Keratinocyte (primary cell): ENCODE measurements at regions not wholly inside any gene's neighbourhood (a gene's known extent, or its start where the extent isn't known, plus 50 kb on each side); places are given as distances from the start of the nearest gene placed in this dataset.

Experiments used
- DNase-seq: peaks from one replicate; pipeline ENCODE4 v3.0.0-alpha.2; 2011; ENCODE audit warnings: low read depth, missing footprints, low spot score
- FAIRE-seq: peaks from 2 replicates; lab custom pipeline; 2011; peaks lifted over from hg19 to GRCh38; lab: Jason Lieb, UNC
- H2AFZ ChIP-seq: 2 replicates; pipeline ENCODE4 v1.6.0; 2012; ENCODE audit warnings: low read length, control low read depth, inconsistent platforms; ENCODE audit not compliant: control insufficient read depth
- H3K27ac ChIP-seq: 2 replicates; pipeline ENCODE4 v1.5.1; 2011; ENCODE audit warnings: low read length; ENCODE audit not compliant: control insufficient read depth, insufficient read depth
- H3K27me3 ChIP-seq: 3 replicates; pipeline ENCODE4 v1.6.0; 2011; ENCODE audit warnings: low read length; ENCODE audit not compliant: control insufficient read depth, insufficient read depth; ENCODE audit errors: extremely low read depth
- H3K36me3 ChIP-seq, 2 experiments: 2 replicates in 1 of 2; 3 replicates in 1 of 2; pipeline ENCODE4 v1.5.1; 2011; ENCODE audit warnings: low read length in 2 of 2, mild to moderate bottlenecking in 1 of 2; ENCODE audit not compliant: control insufficient read depth in 2 of 2, insufficient read depth in 2 of 2; ENCODE audit errors: extremely low read depth in 1 of 2
- H3K4me1 ChIP-seq: 3 replicates; pipeline ENCODE4 v1.5.1; 2011; ENCODE audit warnings: low read length; ENCODE audit not compliant: control insufficient read depth, insufficient read depth; ENCODE audit errors: extremely low read depth
- H3K4me2 ChIP-seq: 3 replicates; pipeline ENCODE4 v1.6.0; 2011; ENCODE audit warnings: low read depth, low read length; ENCODE audit not compliant: control insufficient read depth, insufficient read depth; ENCODE audit errors: extremely low read depth
- H3K4me3 ChIP-seq, 3 experiments: fragments of 200-600 bp in 1 of 3; sonication (generic) in 1 of 3; 2 replicates in 2 of 3; 3 replicates in 1 of 3; pipeline ENCODE4 v1.5.1; 2011 to 2016; ENCODE audit warnings: low read length in 3 of 3, mild to moderate bottlenecking in 3 of 3, control low read depth in 2 of 3, inconsistent platforms in 1 of 3, low read depth in 1 of 3, mixed read lengths in 1 of 3, mixed run types in 1 of 3, moderate library complexity in 1 of 3; ENCODE audit not compliant: control insufficient read depth in 2 of 3, insufficient read depth in 2 of 3; ENCODE audit errors: extremely low read depth in 1 of 3
- H3K79me2 ChIP-seq: 2 replicates; pipeline ENCODE4 v1.6.0; 2012; ENCODE audit warnings: low read length; ENCODE audit not compliant: control insufficient read depth, insufficient read depth
- H3K9ac ChIP-seq: 3 replicates; pipeline ENCODE4 v1.6.0; 2011; ENCODE audit warnings: low read length; ENCODE audit not compliant: control insufficient read depth, insufficient read depth; ENCODE audit errors: extremely low read depth
- H3K9me1 ChIP-seq: 3 replicates; pipeline ENCODE4 v1.6.0; 2011; ENCODE audit warnings: low read length; ENCODE audit not compliant: control insufficient read depth, insufficient read depth; ENCODE audit errors: extremely low read depth
- H3K9me3 ChIP-seq: 2 replicates; pipeline ENCODE4 v1.5.1; 2012; ENCODE audit warnings: low read depth, low read length; ENCODE audit not compliant: control insufficient read depth
- H4K20me1 ChIP-seq: 3 replicates; pipeline ENCODE4 v1.6.0; 2011; ENCODE audit warnings: low read length; ENCODE audit not compliant: control insufficient read depth, insufficient read depth; ENCODE audit errors: extremely low read depth
- CTCF ChIP-seq, 3 experiments: IDR thresholded peaks in 1 of 3; conservative IDR thresholded peaks in 1 of 3; optimal IDR thresholded peaks in 1 of 3; 2 replicates in 2 of 3; 3 replicates in 1 of 3; pipeline versions ENCODE3 to v1.5.1; 2011; ENCODE audit warnings: low read length in 3 of 3, mild to moderate bottlenecking in 3 of 3, moderate library complexity in 2 of 3, control low read depth in 1 of 3, inconsistent platforms in 1 of 3; ENCODE audit not compliant: insufficient read depth in 2 of 3; ENCODE audit errors: extremely low read depth in 1 of 3
- EZH2 ChIP-seq: IDR thresholded peaks from one replicate; pipeline ENCODE4 v1.6.1; 2012; ENCODE audit warnings: inconsistent platforms, mild to moderate bottlenecking, low read length, moderate library complexity
- dilution Hi-C: fragments of 300-500 bp; cut with MboI; formaldehyde crosslinking; loops from one replicate; pipeline ENCODE4 v1.7.0; 2020; ENCODE audit warnings: low sequenced_read_pairs; ENCODE audit not compliant: extremely low pct_ligation_motif_present

GRCh38 chr13:107685876-107686275, 529.5 kb downstream of the LIG4 start:
- H3K9ac ChIP-seq, result no peak overlapping the region
- H3K27ac ChIP-seq, result no peak overlapping the region
- no peaks in the 10 kb centered on the region for H3K27me3 ChIP-seq
- H4K20me1 ChIP-seq, result no peaks in the 10 kb centered on the region
- H3K79me2 ChIP-seq, result no peaks in the 10 kb centered on the region
- FAIRE-seq (no peak), DNase-seq (no peak)
- H3K4me3 ChIP-seq, result no peak overlapping the region
- no peaks in the 10 kb centered on the region for H3K4me1 ChIP-seq
- TF ChIP-seq EZH2 (no peak), CTCF (optimal IDR thresholded peaks at IDR 0.05 in 1 of 3, IDR thresholded peaks at IDR 0.05 in 1 of 3, conservative IDR thresholded peaks at IDR 0.05 in 1 of 3; ENCODE audit: extremely low read depth in 1 of 3, insufficient read depth in 2 of 3, low read length in 3 of 3) (no peak)
- dilution Hi-C loops, result no loop called here
- H3K9me1 ChIP-seq, result no peaks in the 10 kb centered on the region
- H2AFZ ChIP-seq, result no peak overlapping the region
- H3K4me2 ChIP-seq, result no peak overlapping the region
- no peaks in the 10 kb centered on the region for H3K9me3 ChIP-seq
- H3K36me3 ChIP-seq, result no peaks in the 10 kb centered on the region

GRCh38 chr13:107681600-107681999, 533.7 kb downstream of the LIG4 start:
- dilution Hi-C loops, result no loop called here
- H3K4me2 ChIP-seq, result no peak overlapping the region
- H2AFZ ChIP-seq, result no peak overlapping the region
- FAIRE-seq (no peak), DNase-seq (no peak)
- no peaks in the 10 kb centered on the region for H3K27me3 ChIP-seq
- no peaks in the 10 kb centered on the region for H3K4me1 ChIP-seq
- no peaks in the 10 kb centered on the region for H3K36me3 ChIP-seq
- TF ChIP-seq EZH2 (no peak), CTCF (optimal IDR thresholded peaks at IDR 0.05 in 1 of 3, IDR thresholded peaks at IDR 0.05 in 1 of 3, conservative IDR thresholded peaks at IDR 0.05 in 1 of 3; ENCODE audit: extremely low read depth in 1 of 3, insufficient read depth in 2 of 3, low read length in 3 of 3) (no peak)
- H3K4me3 ChIP-seq, result no peak overlapping the region
- H4K20me1 ChIP-seq, result no peaks in the 10 kb centered on the region
- H3K27ac ChIP-seq, result no peak overlapping the region
- no peaks in the 10 kb centered on the region for H3K9me3 ChIP-seq
- H3K79me2 ChIP-seq, result no peaks in the 10 kb centered on the region
- H3K9me1 ChIP-seq, result no peaks in the 10 kb centered on the region
- no peak overlapping the region for H3K9ac ChIP-seq
